DMS 273 (cell line): ENCODE measurements at regions not wholly inside any gene's neighbourhood (a gene's known extent, or its start where the extent isn't known, plus 50 kb on each side); places are given as distances from the start of the nearest gene placed in this dataset.
"Not testable (repeated sequence)": the region's sequence is repeated elsewhere in the genome, so short reads cannot be mapped to it uniquely, and the experiment has no call there.

Source experiments
- DNase-seq: peaks from one replicate; lab custom pipeline; 2025; ENCODE audit not compliant: unreplicated experiment; lab: John Stamatoyannopoulos, UW

- DNase-seq: no peak
These were observed 560.5 kb upstream of the POT1 start for GRCh38 chr7:125490167-125490566.

GRCh38 chr7:125485223-125485622 lies 555.6 kb upstream of the POT1 start:
- DNase-seq: no peak

GRCh38 chr7:125484755-125485154 lies 555.1 kb upstream of the POT1 start:
- no peak for DNase-seq

GRCh38 chr7:125481323-125481722 lies 551.7 kb upstream of the POT1 start:
- no peak for DNase-seq

GRCh38 chr7:125480762-125481161 lies 551.1 kb upstream of the POT1 start:
- DNase-seq: no peak

GRCh38 chr7:125468855-125469174 lies 539.2 kb upstream of the POT1 start:
- DNase-seq: no peak

- no peak for DNase-seq
These were observed 538.6 kb upstream of the POT1 start for GRCh38 chr7:125467996-125468854.

- DNase-seq: no peak
These were observed 535.9 kb upstream of the POT1 start for GRCh38 chr7:125465527-125465926.

GRCh38 chr7:125462615-125463014 lies 533.0 kb upstream of the POT1 start:
- DNase-seq: no peak

- no peak for DNase-seq
These were observed 529.4 kb upstream of the POT1 start for GRCh38 chr7:125459038-125459437.

- no peak for DNase-seq
These were observed 521.1 kb upstream of the POT1 start for GRCh38 chr7:125450749-125451148.

GRCh38 chr7:125445836-125446235 lies 516.2 kb upstream of the POT1 start:
- no peak for DNase-seq

GRCh38 chr7:125444864-125445263 lies 515.2 kb upstream of the POT1 start:
- DNase-seq: no peak

- no peak for DNase-seq
These were observed 506.6 kb upstream of the POT1 start for GRCh38 chr7:125436220-125436619.

GRCh38 chr7:125431349-125431748 lies 501.7 kb upstream of the POT1 start:
- DNase-seq: no peak

- no peak for DNase-seq
These were observed 500.4 kb upstream of the POT1 start for GRCh38 chr7:125430013-125430412.

GRCh38 chr7:125427676-125428075 lies 498.1 kb upstream of the POT1 start:
- no peak for DNase-seq

GRCh38 chr7:125425506-125425905 lies 495.9 kb upstream of the POT1 start:
- no peak for DNase-seq

- DNase-seq: no peak
These were observed 495.1 kb upstream of the POT1 start for GRCh38 chr7:125424721-125425120.

GRCh38 chr7:125423458-125424155 lies 494.0 kb upstream of the POT1 start:
- no peak for DNase-seq

GRCh38 chr7:125421407-125421806 lies 491.8 kb upstream of the POT1 start:
- not testable (repeated sequence) for DNase-seq

- no peak for DNase-seq
These were observed 483.5 kb upstream of the POT1 start for GRCh38 chr7:125412890-125413665.
